Panc1 (cell line): ENCODE measurements at regions not wholly inside any gene's neighbourhood (a gene's known extent, or its start where the extent isn't known, plus 50 kb on each side); places are given as distances from the start of the nearest gene placed in this dataset.

Source experiments
- ATAC-seq: fragments of 200-7000 bp; cut with Tn5 transposase; 2 replicates; pipeline ENCODE4 v1.9.1; 2020; ENCODE audit warnings: mild to moderate bottlenecking, moderate library complexity
- BruUV-seq: library from RNA; stranded (reverse); fragments of 400-500 nt; replicated peaks from 2 replicates; lab custom pipeline; 2021; lab: Mats Ljungman, UMichigan
- CTCF ChIA-PET: fragments of 300-600 bp; sonication (Branson Sonifier 250); formaldehyde crosslinking; loops from one replicate; lab custom pipeline; 2022; ENCODE audit warnings: antibody characterized with exemption; lab: Charles Lee
- POLR2A ChIA-PET: fragments of 300-600 bp; sonication (Branson Sonifier 250); formaldehyde crosslinking; loops from one replicate; lab custom pipeline; 2022; ENCODE audit warnings: antibody characterized with exemption; lab: Charles Lee
- DNase-seq: peaks from one replicate; pipeline ENCODE4 v3.0.0-alpha.2; 2010; ENCODE audit warnings: low read depth, low spot score
- H3K27ac ChIP-seq: 2 replicates; pipeline ENCODE4 v1.5.1; 2011; ENCODE audit warnings: mild to moderate bottlenecking, low read length, inconsistent platforms
- H3K27me3 ChIP-seq: fragments of 200-500 bp; sonication (Bioruptor generic); 2 replicates; pipeline ENCODE4 v1.6.0; 2014; ENCODE audit warnings: low read length, inconsistent platforms; ENCODE audit not compliant: control insufficient read depth, insufficient read depth
- H3K36me3 ChIP-seq: fragments of 200-500 bp; sonication (Bioruptor generic); 2 replicates; pipeline ENCODE4 v1.5.1; 2014; ENCODE audit warnings: inconsistent platforms, mild to moderate bottlenecking, low read length, moderate library complexity; ENCODE audit not compliant: control insufficient read depth, insufficient read depth
- H3K4me1 ChIP-seq: 2 replicates; pipeline ENCODE4 v1.5.1; 2011; ENCODE audit warnings: inconsistent platforms, mild to moderate bottlenecking, low read length, moderate library complexity; ENCODE audit not compliant: control insufficient read depth, insufficient read depth
- H3K4me3 ChIP-seq, 2 experiments: 2 replicates each; pipeline ENCODE4 v1.5.1; 2011 to 2012; ENCODE audit warnings: low read depth in 2 of 2, low read length in 2 of 2, mild to moderate bottlenecking in 2 of 2, inconsistent platforms in 1 of 2, moderate library complexity in 1 of 2
- H3K9me3 ChIP-seq: fragments of 200-500 bp; sonication (Bioruptor generic); 2 replicates; pipeline ENCODE4 v1.5.1; 2014; ENCODE audit warnings: low read depth, mild to moderate bottlenecking, inconsistent platforms, low read length, moderate library complexity; ENCODE audit not compliant: control insufficient read depth, insufficient read depth
- POLR2AphosphoS5 ChIP-seq: IDR thresholded peaks from 2 replicates; pipeline ENCODE4 v1.6.1; 2012; ENCODE audit warnings: mild to moderate bottlenecking, low read depth, low read length, moderate library complexity
- REST ChIP-seq, 2 experiments: IDR thresholded peaks; 2 replicates each; pipeline ENCODE4 v1.6.1; 2011 to 2012; ENCODE audit warnings: low read depth in 2 of 2, control low read depth in 1 of 2, low read length in 1 of 2, mild to moderate bottlenecking in 1 of 2, moderate library complexity in 1 of 2; ENCODE audit not compliant: insufficient read depth in 1 of 2
- SIN3A ChIP-seq: IDR thresholded peaks from 2 replicates; pipeline ENCODE4 v1.6.1; 2012; ENCODE audit warnings: low read depth, mild to moderate bottlenecking, low read length, moderate library complexity, borderline replicate concordance; ENCODE audit not compliant: insufficient read depth
- TCF7L2 ChIP-seq: IDR thresholded peaks from 2 replicates; pipeline ENCODE4 v1.6.1; 2011; ENCODE audit warnings: mild to moderate bottlenecking, low read depth, low read length, inconsistent platforms
- in situ Hi-C: cut with HindIII; loops from 2 replicates; pipeline ENCODE4 v1.10.0; 2016; ENCODE audit warnings: low sequenced_read_pairs, low pct_unique_long_range_greater_than_20kb
- intact Hi-C: fragments of 100-400 bp; cut with micrococcal nuclease; formaldehyde crosslinking; loops from one replicate; pipeline ENCODE4 v1.10.0; 2022; ENCODE audit not compliant: unreplicated experiment
- TF ChIP-seq, protein P1 (sequence below): fragments of 450-650 bp; IDR thresholded peaks from 2 replicates; pipeline ENCODE4 v1.5.1; 2017; ENCODE audit warnings: mild to moderate bottlenecking

GRCh38 chr7:124086843-124087242, 54.0 kb upstream of the TMEM229A start:
- no TSS peak for BruUV-seq
- intact Hi-C loops: no loop called here
- ATAC-seq (no peak), DNase-seq (no peak)
- Histone ChIP-seq H3K27ac (no peak overlapping the region), H3K36me3 (no peaks in the 10 kb centered on the region), H3K27me3 (no peaks in the 10 kb centered on the region), H3K9me3 (no peaks in the 10 kb centered on the region), H3K4me1 (no peaks in the 10 kb centered on the region), H3K4me3 (no peak overlapping the region)
- TF ChIP-seq SIN3A (no peak), TCF7L2 (no peak)
- TF ChIP-seq, protein P1, sequence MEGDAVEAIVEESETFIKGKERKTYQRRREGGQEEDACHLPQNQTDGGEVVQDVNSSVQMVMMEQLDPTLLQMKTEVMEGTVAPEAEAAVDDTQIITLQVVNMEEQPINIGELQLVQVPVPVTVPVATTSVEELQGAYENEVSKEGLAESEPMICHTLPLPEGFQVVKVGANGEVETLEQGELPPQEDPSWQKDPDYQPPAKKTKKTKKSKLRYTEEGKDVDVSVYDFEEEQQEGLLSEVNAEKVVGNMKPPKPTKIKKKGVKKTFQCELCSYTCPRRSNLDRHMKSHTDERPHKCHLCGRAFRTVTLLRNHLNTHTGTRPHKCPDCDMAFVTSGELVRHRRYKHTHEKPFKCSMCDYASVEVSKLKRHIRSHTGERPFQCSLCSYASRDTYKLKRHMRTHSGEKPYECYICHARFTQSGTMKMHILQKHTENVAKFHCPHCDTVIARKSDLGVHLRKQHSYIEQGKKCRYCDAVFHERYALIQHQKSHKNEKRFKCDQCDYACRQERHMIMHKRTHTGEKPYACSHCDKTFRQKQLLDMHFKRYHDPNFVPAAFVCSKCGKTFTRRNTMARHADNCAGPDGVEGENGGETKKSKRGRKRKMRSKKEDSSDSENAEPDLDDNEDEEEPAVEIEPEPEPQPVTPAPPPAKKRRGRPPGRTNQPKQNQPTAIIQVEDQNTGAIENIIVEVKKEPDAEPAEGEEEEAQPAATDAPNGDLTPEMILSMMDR: no peak
- in situ Hi-C loops: no loop called here
- POLR2A ChIA-PET: interaction anchor here (0.5 kb wide), 1 partner anchor 697 kb away, joined by 3 read pairs; no protein-coding TSS in a partner anchor
- CTCF ChIA-PET: no interaction called here

- CTCF ChIA-PET: no interaction called here
- Histone ChIP-seq H3K27me3 (no peaks in the 10 kb centered on the region), H3K36me3 (no peaks in the 10 kb centered on the region), H3K4me1 (no peaks in the 10 kb centered on the region), H3K27ac (no peak overlapping the region), H3K4me3 (no peak overlapping the region), H3K9me3 (no peaks in the 10 kb centered on the region)
- POLR2A ChIA-PET: no interaction called here
- intact Hi-C loops: no loop called here
- ATAC-seq (no peak), DNase-seq (no peak)
- TF ChIP-seq SIN3A (no peak), REST (IDR thresholded peaks at IDR 0.05; ENCODE audit: insufficient read depth in 1 of 2, low read depth in 2 of 2, low read length in 1 of 2) (no peak), TCF7L2 (no peak), POLR2AphosphoS5 (no peak)
- TF ChIP-seq, protein P1: no peak
- in situ Hi-C loops: no loop called here
- BruUV-seq: no TSS peak
These were observed 52.3 kb upstream of the TMEM229A start for GRCh38 chr7:124085179-124085578.
